SK-N-SH (cell line): ENCODE measurements at regions not wholly inside any gene's neighbourhood (a gene's known extent, or its start where the extent isn't known, plus 50 kb on each side); places are given as distances from the start of the nearest gene placed in this dataset.

Experiments
- CTCF ChIA-PET: fragments of 300-600, 350-600 bp; formaldehyde crosslinking; extraction: SDS; loops from one replicate; lab custom pipeline; 2021; lab: Yijun Ruan, JAX
- POLR2A ChIA-PET: fragments of 350-600 bp; sonication (Branson Sonifier 250); formaldehyde crosslinking; extraction: SDS; loops from one replicate; lab custom pipeline; 2020; ENCODE audit warnings: antibody characterized with exemption, inconsistent platforms; lab: Yijun Ruan, JAX
- DNase-seq: peaks from one replicate; pipeline ENCODE4 v3.0.0; 2012
- H2AFZ ChIP-seq: fragments of 200-600 bp; sonication (generic); 2 replicates; pipeline ENCODE4 v1.8.1; 2016; ENCODE audit warnings: antibody characterized with exemption, mild to moderate bottlenecking, low read depth
- H3F3A ChIP-seq: fragments of 200-600 bp; sonication (generic); replicated peaks from 2 replicates; pipeline ENCODE3; 2016; ENCODE audit warnings: antibody characterized with exemption, mild to moderate bottlenecking; ENCODE audit not compliant: insufficient read depth
- H3K27ac ChIP-seq, 2 experiments: fragments of 200-500 bp in 1 of 2; fragments of 200-600 bp in 1 of 2; sonication (Bioruptor generic) in 1 of 2; sonication (generic), shearing (Covaris generic) in 1 of 2; 2 replicates each; pipeline versions ENCODE4 v1.5.1 to v1.6.1; 2014 to 2016; ENCODE audit warnings: low read depth in 2 of 2, inconsistent platforms in 1 of 2, low read length in 1 of 2, mild to moderate bottlenecking in 1 of 2, mixed read lengths in 1 of 2
- H3K27me3 ChIP-seq: fragments of 200-600 bp; sonication (generic), shearing (Covaris generic); 2 replicates; pipeline ENCODE4 v1.6.1; 2016; ENCODE audit warnings: mixed run types; ENCODE audit not compliant: insufficient read depth
- H3K36me3 ChIP-seq, 2 experiments: fragments of 200-500 bp in 1 of 2; fragments of 200-600 bp in 1 of 2; sonication (Bioruptor generic) in 1 of 2; sonication (generic) in 1 of 2; replicated peaks in 1 of 2; 2 replicates each; pipeline versions ENCODE3 to v1.5.1; 2014 to 2016; ENCODE audit warnings: low read length in 1 of 2, mild to moderate bottlenecking in 1 of 2; ENCODE audit not compliant: insufficient read depth in 2 of 2, control insufficient read depth in 1 of 2
- H3K4me1 ChIP-seq, 2 experiments: fragments of 200-500 bp in 1 of 2; fragments of 200-600 bp in 1 of 2; sonication (Bioruptor generic) in 1 of 2; sonication (generic), shearing (Covaris generic) in 1 of 2; 2 replicates each; pipeline versions ENCODE4 v1.5.1 to v1.6.1; 2014 to 2016; ENCODE audit warnings: low read depth in 1 of 2, low read length in 1 of 2, mixed run types in 1 of 2; ENCODE audit not compliant: insufficient read depth in 2 of 2, control insufficient read depth in 1 of 2
- H3K4me2 ChIP-seq: fragments of 200-600 bp; sonication (generic), shearing (Covaris generic); 2 replicates; pipeline ENCODE4 v1.6.1; 2017; ENCODE audit warnings: mixed run types
- H3K4me3 ChIP-seq, 2 experiments: fragments of 200-500 bp in 1 of 2; fragments of 200-600 bp in 1 of 2; sonication (Bioruptor generic) in 1 of 2; sonication (generic), shearing (Covaris generic) in 1 of 2; 2 replicates each; pipeline versions ENCODE4 v1.5.1 to v1.8.1; 2014 to 2016; ENCODE audit warnings: low read depth in 2 of 2, inconsistent platforms in 1 of 2, low read length in 1 of 2, mild to moderate bottlenecking in 1 of 2, mixed read lengths in 1 of 2, moderate library complexity in 1 of 2
- H3K79me2 ChIP-seq: fragments of 200-600 bp; sonication (generic); 2 replicates; pipeline ENCODE4 v1.8.1; 2017; ENCODE audit warnings: mild to moderate bottlenecking; ENCODE audit not compliant: insufficient read depth
- H3K9ac ChIP-seq: fragments of 200-600 bp; sonication (generic); 2 replicates; pipeline ENCODE4 v1.6.1; 2017; ENCODE audit warnings: mixed run types
- H3K9me2 ChIP-seq: fragments of 200-600 bp; sonication (generic); 2 replicates; pipeline ENCODE4 v1.6.1; 2017; ENCODE audit warnings: mixed run types
- H3K9me3 ChIP-seq: fragments of 200-600 bp; sonication (generic); 2 replicates; pipeline ENCODE4 v1.6.1; 2017; ENCODE audit warnings: mixed run types, mild to moderate bottlenecking, moderate library complexity
- H4K20me1 ChIP-seq: fragments of 200-600 bp; sonication (generic); 2 replicates; pipeline ENCODE4 v1.6.1; 2017; ENCODE audit warnings: mild to moderate bottlenecking, mixed run types; ENCODE audit not compliant: insufficient read depth
- ELF1 ChIP-seq: IDR thresholded peaks from 2 replicates; pipeline ENCODE4 v1.4.0; 2012
- EP300 ChIP-seq, 2 experiments: IDR thresholded peaks; 2 replicates each; pipeline versions ENCODE4 v1.4.0 to v1.6.1; 2012; ENCODE audit warnings: borderline replicate concordance in 1 of 2, low read depth in 1 of 2, low read length in 1 of 2
- EZH2phosphoT487 ChIP-seq: fragments of 200-600 bp; sonication (generic); IDR thresholded peaks from 2 replicates; pipeline ENCODE4 v1.6.1; 2017; ENCODE audit warnings: low read depth, mixed run types, mild to moderate bottlenecking, antibody characterized with exemption, moderate library complexity, borderline replicate concordance
- FOXM1 ChIP-seq: IDR thresholded peaks from 2 replicates; pipeline ENCODE4 v1.4.0; 2012; ENCODE audit warnings: low read depth, mild to moderate bottlenecking
- GABPA ChIP-seq: IDR thresholded peaks from 2 replicates; pipeline ENCODE4 v1.4.0; 2012; ENCODE audit warnings: low read depth, mild to moderate bottlenecking
- JUND ChIP-seq: IDR thresholded peaks from 2 replicates; pipeline ENCODE4 v1.4.0; 2012
- MAX ChIP-seq: IDR thresholded peaks from 2 replicates; pipeline ENCODE4 v1.4.0; 2012; ENCODE audit warnings: low read depth
- MEF2A ChIP-seq: IDR thresholded peaks from 2 replicates; pipeline ENCODE4 v1.4.0; 2012; ENCODE audit warnings: low read depth, borderline replicate concordance
- MXI1 ChIP-seq: IDR thresholded peaks from 2 replicates; pipeline ENCODE4 v1.6.1; 2012; ENCODE audit warnings: mild to moderate bottlenecking, low read depth, low read length, improper control_type of control experiment
- NRF1 ChIP-seq: IDR thresholded peaks from 2 replicates; pipeline ENCODE4 v1.6.1; 2012; ENCODE audit warnings: low read depth, mild to moderate bottlenecking, low read length
- PBX3 ChIP-seq: IDR thresholded peaks from 2 replicates; pipeline ENCODE4; 2012
- POLR2AphosphoS5 ChIP-seq: IDR thresholded peaks from 2 replicates; pipeline ENCODE4 v1.6.1; 2012; ENCODE audit warnings: low read depth, low read length
- RAD21 ChIP-seq: IDR thresholded peaks from 2 replicates; pipeline ENCODE4 v1.6.1; 2012; ENCODE audit warnings: mild to moderate bottlenecking, low read length
- RXRA ChIP-seq: IDR thresholded peaks from 2 replicates; pipeline ENCODE4 v1.4.0; 2012; ENCODE audit warnings: low read depth, mild to moderate bottlenecking, borderline replicate concordance
- SIN3A ChIP-seq: IDR thresholded peaks from 2 replicates; pipeline ENCODE4 v1.6.1; 2012; ENCODE audit warnings: low read depth, mild to moderate bottlenecking, low read length, moderate library complexity, borderline replicate concordance
- TCF12 ChIP-seq: IDR thresholded peaks from 2 replicates; pipeline ENCODE4 v1.4.0; 2012
- TEAD4 ChIP-seq: IDR thresholded peaks from 2 replicates; pipeline ENCODE4 v1.4.0; 2012; ENCODE audit warnings: mild to moderate bottlenecking, borderline replicate concordance; ENCODE audit not compliant: insufficient read depth
- USF1 ChIP-seq: IDR thresholded peaks from 2 replicates; pipeline ENCODE4 v1.4.0; 2012; ENCODE audit warnings: low read depth, borderline replicate concordance
- WGBS: methylation state at CpG from one replicate; pipeline ENCODE4 v1.1.6; 2017; ENCODE audit warnings: low lambda C conversion rate; 5-methylcytosine and 5-hydroxymethylcytosine counted together
- TF ChIP-seq, protein P1 (sequence below): fragments of 150-350 bp; IDR thresholded peaks from 2 replicates; pipeline ENCODE4 v1.6.1; 2017; ENCODE audit warnings: antibody characterized with exemption, low read length, low read depth, borderline replicate concordance
- TF ChIP-seq, protein P2 (sequence below): IDR thresholded peaks from 2 replicates; pipeline ENCODE4 v1.6.1; 2012; ENCODE audit warnings: mild to moderate bottlenecking, low read depth, low read length, moderate library complexity

DNA sequence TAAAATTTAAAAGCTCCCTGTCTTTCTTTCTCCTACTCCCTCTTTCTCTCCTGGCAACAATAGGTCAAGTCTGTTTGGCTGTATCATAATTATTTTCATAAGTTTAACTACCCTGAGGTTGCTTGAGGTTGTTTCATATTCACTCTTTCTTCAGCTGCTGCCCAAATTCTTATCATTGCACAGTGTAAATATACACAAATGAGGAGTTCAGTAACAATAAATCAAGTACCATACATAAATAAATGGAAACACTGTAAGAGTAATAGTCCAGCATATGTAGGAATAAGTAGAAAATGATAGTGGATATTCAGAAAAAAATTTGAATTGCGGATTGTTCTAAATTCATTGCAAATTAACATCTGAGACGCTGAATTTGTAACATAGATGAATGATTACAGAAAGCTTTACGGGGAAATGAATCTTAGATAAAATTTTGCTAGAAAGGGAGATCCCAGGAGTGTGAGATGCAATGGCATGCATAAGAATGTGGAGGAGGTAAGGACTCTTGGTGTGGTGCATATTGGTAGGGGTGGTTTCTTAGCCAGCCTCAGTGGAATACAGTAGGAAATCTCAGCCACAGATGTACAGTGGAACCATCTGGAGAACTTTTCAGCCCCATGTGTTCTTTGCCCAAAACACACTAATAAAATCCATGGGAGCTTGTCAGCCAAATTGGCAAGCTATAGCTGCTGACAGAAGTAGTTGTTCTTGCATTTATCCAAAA, 480.7 kb downstream of the HTR1B start:
- no peaks in the 10 kb centered on the region for H3K9me2 ChIP-seq
- H3K4me1 ChIP-seq, result no peaks in the 10 kb centered on the region
- H3K9me3 ChIP-seq, result no peaks in the 10 kb centered on the region
- H3K79me2 ChIP-seq, result no peaks in the 10 kb centered on the region
- H3K36me3 ChIP-seq, result no peaks in the 10 kb centered on the region
- ChIA-PET POLR2A (no interaction called here), CTCF (no interaction called here)
- no peaks in the 10 kb centered on the region; the same call in 1 of the 2 replicates for H3K27me3 ChIP-seq
- no peak overlapping the region for H3K4me3 ChIP-seq
- H4K20me1 ChIP-seq, result no peaks in the 10 kb centered on the region
- no peak overlapping the region for H3K9ac ChIP-seq
- H2AFZ ChIP-seq, result no peak overlapping the region
- H3F3A ChIP-seq, result no peaks in the 10 kb centered on the region
- TF ChIP-seq MXI1, result no peak
- no peak for TF ChIP-seq EZH2phosphoT487
- no peak for TF ChIP-seq TEAD4
- TF ChIP-seq, protein P1, sequence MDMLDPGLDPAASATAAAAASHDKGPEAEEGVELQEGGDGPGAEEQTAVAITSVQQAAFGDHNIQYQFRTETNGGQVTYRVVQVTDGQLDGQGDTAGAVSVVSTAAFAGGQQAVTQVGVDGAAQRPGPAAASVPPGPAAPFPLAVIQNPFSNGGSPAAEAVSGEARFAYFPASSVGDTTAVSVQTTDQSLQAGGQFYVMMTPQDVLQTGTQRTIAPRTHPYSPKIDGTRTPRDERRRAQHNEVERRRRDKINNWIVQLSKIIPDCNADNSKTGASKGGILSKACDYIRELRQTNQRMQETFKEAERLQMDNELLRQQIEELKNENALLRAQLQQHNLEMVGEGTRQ, result no peak
- no peak for TF ChIP-seq NRF1
- no peak for TF ChIP-seq EP300 (IDR thresholded peaks at IDR 0.05; ENCODE audit: borderline replicate concordance in 1 of 2, low read depth in 1 of 2, low read length in 1 of 2)
- TF ChIP-seq MAX, result no peak
- TF ChIP-seq RAD21, result no peak
- no peak for TF ChIP-seq JUND
- no peak for TF ChIP-seq POLR2AphosphoS5
- no peak for TF ChIP-seq ELF1
- TF ChIP-seq, protein P2, sequence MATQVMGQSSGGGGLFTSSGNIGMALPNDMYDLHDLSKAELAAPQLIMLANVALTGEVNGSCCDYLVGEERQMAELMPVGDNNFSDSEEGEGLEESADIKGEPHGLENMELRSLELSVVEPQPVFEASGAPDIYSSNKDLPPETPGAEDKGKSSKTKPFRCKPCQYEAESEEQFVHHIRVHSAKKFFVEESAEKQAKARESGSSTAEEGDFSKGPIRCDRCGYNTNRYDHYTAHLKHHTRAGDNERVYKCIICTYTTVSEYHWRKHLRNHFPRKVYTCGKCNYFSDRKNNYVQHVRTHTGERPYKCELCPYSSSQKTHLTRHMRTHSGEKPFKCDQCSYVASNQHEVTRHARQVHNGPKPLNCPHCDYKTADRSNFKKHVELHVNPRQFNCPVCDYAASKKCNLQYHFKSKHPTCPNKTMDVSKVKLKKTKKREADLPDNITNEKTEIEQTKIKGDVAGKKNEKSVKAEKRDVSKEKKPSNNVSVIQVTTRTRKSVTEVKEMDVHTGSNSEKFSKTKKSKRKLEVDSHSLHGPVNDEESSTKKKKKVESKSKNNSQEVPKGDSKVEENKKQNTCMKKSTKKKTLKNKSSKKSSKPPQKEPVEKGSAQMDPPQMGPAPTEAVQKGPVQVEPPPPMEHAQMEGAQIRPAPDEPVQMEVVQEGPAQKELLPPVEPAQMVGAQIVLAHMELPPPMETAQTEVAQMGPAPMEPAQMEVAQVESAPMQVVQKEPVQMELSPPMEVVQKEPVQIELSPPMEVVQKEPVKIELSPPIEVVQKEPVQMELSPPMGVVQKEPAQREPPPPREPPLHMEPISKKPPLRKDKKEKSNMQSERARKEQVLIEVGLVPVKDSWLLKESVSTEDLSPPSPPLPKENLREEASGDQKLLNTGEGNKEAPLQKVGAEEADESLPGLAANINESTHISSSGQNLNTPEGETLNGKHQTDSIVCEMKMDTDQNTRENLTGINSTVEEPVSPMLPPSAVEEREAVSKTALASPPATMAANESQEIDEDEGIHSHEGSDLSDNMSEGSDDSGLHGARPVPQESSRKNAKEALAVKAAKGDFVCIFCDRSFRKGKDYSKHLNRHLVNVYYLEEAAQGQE, result no peak
- TF ChIP-seq TCF12, result no peak
- TF ChIP-seq FOXM1, result no peak
- TF ChIP-seq RXRA, result no peak
- TF ChIP-seq SIN3A, result no peak
- no peak for TF ChIP-seq USF1
- TF ChIP-seq PBX3, result no peak
- no peak for TF ChIP-seq GABPA
- TF ChIP-seq MEF2A, result no peak
- no peak for DNase-seq
- WGBS, result 5% methylated on average over 3 of the region's 3 CpGs
- no peak overlapping the region for H3K27ac ChIP-seq
- H3K4me2 ChIP-seq, result no peak overlapping the region
